ENCODE measurements at regions not wholly inside any gene's neighbourhood (a gene's known extent, or its start where the extent isn't known, plus 50 kb on each side); places are given as distances from the start of the nearest gene placed in this dataset.

GRCh38 chr3:40837300-40837699, 312.5 kb downstream of the ZNF621 start:
- Histone ChIP-seq H3K36me3 (no peaks in the 10 kb centered on the region), H3K4me3 (replicated peaks in 1 of 3) (no peak overlapping the region), H3K4me1 (no peaks in the 10 kb centered on the region), H3K9me3 (no peaks in the 10 kb centered on the region), H3K27ac (no peak overlapping the region), H3K27me3 (no peaks in the 10 kb centered on the region)
- TF ChIP-seq CTCF (IDR thresholded peaks at IDR 0.05) = no peak
- TF ChIP-seq POLR2A (IDR thresholded peaks at IDR 0.05) = no peak
- 95 to 96% methylated on average over 2 of the region's 2 CpGs for WGBS, 2 donors
- no peak for DNase-seq
- intact Hi-C loops (cut with DNase I) = no loop called here

- DNase-seq = no peak
- WGBS, 2 donors = 86 to 87% methylated on average over 1 of the region's 1 CpG
- TF ChIP-seq POLR2A (IDR thresholded peaks at IDR 0.05) = no peak
- TF ChIP-seq CTCF (IDR thresholded peaks at IDR 0.05) = no peak
- no peak overlapping the region for H3K27ac ChIP-seq
- no peaks in the 10 kb centered on the region for H3K4me1 ChIP-seq
- H3K27me3 ChIP-seq = no peaks in the 10 kb centered on the region
- no peaks in the 10 kb centered on the region for H3K9me3 ChIP-seq
- H3K36me3 ChIP-seq = no peaks in the 10 kb centered on the region
- intact Hi-C loops (cut with DNase I) = no loop called here
- no peak overlapping the region for H3K4me3 ChIP-seq (replicated peaks in 1 of 3)
Observed at GRCh38 chr3:40841131-40841530, 316.4 kb downstream of the ZNF621 start.

- Histone ChIP-seq H3K27me3 (no peaks in the 10 kb centered on the region), H3K4me1 (no peaks in the 10 kb centered on the region), H3K4me3 (replicated peaks in 1 of 3) (no peak overlapping the region), H3K9me3 (no peaks in the 10 kb centered on the region), H3K36me3 (no peaks in the 10 kb centered on the region), H3K27ac (no peak overlapping the region)
- intact Hi-C loops (cut with DNase I) = no loop called here
- DNase-seq = no peak
- TF ChIP-seq CTCF (IDR thresholded peaks at IDR 0.05) (no peak), POLR2A (IDR thresholded peaks at IDR 0.05) (no peak)
Observed at GRCh38 chr3:40841570-40842109, 316.9 kb downstream of the ZNF621 start.

GRCh38 chr3:40842714-40843113, 318.0 kb downstream of the ZNF621 start:
- Histone ChIP-seq H3K27me3 (no peaks in the 10 kb centered on the region), H3K9me3 (no peaks in the 10 kb centered on the region), H3K4me1 (no peaks in the 10 kb centered on the region), H3K27ac (no peak overlapping the region), H3K36me3 (no peaks in the 10 kb centered on the region), H3K4me3 (replicated peaks in 1 of 3) (no peak overlapping the region)
- DNase-seq = no peak
- TF ChIP-seq POLR2A (IDR thresholded peaks at IDR 0.05) = no peak
- TF ChIP-seq CTCF (IDR thresholded peaks at IDR 0.05) = no peak
- intact Hi-C loops (cut with DNase I) = no loop called here
- 95 to 97% methylated on average over 11 of the region's 11 CpGs for WGBS, 2 donors

- DNase-seq = no peak
- WGBS, 2 donors = 94% methylated on average over 2 of the region's 2 CpGs
- H3K27me3 ChIP-seq = no peaks in the 10 kb centered on the region
Observed at GRCh38 chr3:40843208-40843624, 318.5 kb downstream of the ZNF621 start.

More at GRCh38 chr3:40843208-40843624, 318.5 kb downstream of the ZNF621 start:
- no peak overlapping the region for H3K4me3 ChIP-seq (replicated peaks in 1 of 3)
- H3K9me3 ChIP-seq = no peaks in the 10 kb centered on the region
- intact Hi-C loops (cut with DNase I) = no loop called here
- H3K4me1 ChIP-seq = no peaks in the 10 kb centered on the region
- H3K36me3 ChIP-seq = no peaks in the 10 kb centered on the region
- no peak for TF ChIP-seq POLR2A (IDR thresholded peaks at IDR 0.05)
- no peak for TF ChIP-seq CTCF (IDR thresholded peaks at IDR 0.05)
- no peak overlapping the region for H3K27ac ChIP-seq

Data from thyroid gland (tissue), 4 donors.